ENCODE measurements at regions not wholly inside any gene's neighbourhood (a gene's known extent, or its start where the extent isn't known, plus 50 kb on each side); places are given as distances from the start of the nearest gene placed in this dataset.

DNA sequence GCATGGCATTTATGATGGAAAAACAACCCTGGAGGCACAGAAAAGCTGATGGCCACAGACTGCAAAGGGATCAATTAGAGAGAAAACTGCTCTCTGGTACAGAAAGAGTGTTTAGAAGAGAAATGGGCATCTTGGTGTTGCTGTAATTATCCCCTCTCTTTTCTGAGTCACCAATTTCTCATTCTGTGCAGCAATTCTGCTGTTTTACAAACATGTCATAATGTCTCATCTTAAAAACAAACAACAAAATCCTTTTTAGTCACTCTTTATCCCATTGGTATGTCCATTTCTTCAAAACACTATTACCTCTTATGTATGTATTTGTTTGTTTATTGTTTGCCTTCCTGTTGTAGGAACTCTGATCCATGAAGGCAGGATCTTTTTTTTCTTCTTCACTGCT, 73.9 kb upstream of the HK2 start:
- Histone ChIP-seq H3K4me3 (no peak overlapping the region), H3K36me3 (no peaks in the 10 kb centered on the region), H3K9me3 (peaks cover 17% of the 10 kb centered on the region), H3K4me1 (peaks cover 13% of the 10 kb centered on the region), H3K27ac (no peak overlapping the region), H3K27me3 (ENCODE audit: low read depth) (no peaks in the 10 kb centered on the region)
- intact Hi-C loops (cut with DNase I), result no loop called here
- TF ChIP-seq, protein P1, sequence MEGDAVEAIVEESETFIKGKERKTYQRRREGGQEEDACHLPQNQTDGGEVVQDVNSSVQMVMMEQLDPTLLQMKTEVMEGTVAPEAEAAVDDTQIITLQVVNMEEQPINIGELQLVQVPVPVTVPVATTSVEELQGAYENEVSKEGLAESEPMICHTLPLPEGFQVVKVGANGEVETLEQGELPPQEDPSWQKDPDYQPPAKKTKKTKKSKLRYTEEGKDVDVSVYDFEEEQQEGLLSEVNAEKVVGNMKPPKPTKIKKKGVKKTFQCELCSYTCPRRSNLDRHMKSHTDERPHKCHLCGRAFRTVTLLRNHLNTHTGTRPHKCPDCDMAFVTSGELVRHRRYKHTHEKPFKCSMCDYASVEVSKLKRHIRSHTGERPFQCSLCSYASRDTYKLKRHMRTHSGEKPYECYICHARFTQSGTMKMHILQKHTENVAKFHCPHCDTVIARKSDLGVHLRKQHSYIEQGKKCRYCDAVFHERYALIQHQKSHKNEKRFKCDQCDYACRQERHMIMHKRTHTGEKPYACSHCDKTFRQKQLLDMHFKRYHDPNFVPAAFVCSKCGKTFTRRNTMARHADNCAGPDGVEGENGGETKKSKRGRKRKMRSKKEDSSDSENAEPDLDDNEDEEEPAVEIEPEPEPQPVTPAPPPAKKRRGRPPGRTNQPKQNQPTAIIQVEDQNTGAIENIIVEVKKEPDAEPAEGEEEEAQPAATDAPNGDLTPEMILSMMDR (IDR thresholded peaks at IDR 0.05), result no peak
- DNase-seq (no peak), ATAC-seq (no peak)

DNA sequence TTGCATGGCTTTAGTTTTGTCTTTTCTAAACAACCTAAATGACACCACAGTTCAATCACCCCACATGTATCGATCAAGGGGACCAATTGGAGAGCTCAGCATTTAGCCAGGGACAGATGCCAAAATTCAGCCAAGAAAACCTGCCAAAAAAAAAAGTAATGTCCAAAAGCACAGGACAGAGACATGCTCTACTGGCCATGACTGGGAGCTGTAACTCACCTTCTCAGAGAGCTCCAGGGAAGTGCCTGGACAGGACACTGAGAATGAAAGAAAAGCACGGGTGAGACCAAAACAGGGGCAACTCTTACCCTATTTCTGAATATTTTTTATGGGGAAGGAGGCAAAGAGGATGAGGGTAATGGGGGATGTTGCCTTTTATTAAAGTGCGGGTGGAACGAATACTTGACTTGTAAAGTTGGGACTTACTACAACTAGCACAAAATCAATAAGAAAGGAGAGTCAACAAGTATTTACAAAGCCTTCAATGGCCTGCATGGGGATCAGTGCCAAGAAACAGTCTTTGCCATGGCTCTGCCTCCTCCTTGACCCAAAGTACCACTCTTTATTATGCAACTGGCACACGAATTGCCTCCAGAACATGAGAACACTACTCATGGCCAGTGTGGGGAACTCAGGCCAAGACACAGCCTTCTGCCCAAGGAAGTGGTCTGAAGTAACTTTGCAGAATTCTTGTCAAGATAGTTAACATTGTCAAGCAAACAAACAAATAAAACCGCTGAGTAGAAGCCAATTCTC, 72.9 kb upstream of the HK2 start:
- H3K4me1 ChIP-seq, result peaks cover 20% of the 10 kb centered on the region
- H3K36me3 ChIP-seq, result no peaks in the 10 kb centered on the region
- H3K27me3 ChIP-seq (ENCODE audit: low read depth), result no peaks in the 10 kb centered on the region
- no peak overlapping the region for H3K4me3 ChIP-seq
- intact Hi-C loops (cut with DNase I), result no loop called here
- peaks cover 11% of the 10 kb centered on the region for H3K9me3 ChIP-seq
- H3K27ac ChIP-seq, result no peak overlapping the region
- ATAC-seq (peak; percentile 94 to 98), DNase-seq (peak; percentile 68)
- TF ChIP-seq, protein P1 (IDR thresholded peaks at IDR 0.05), result no peak

DNA sequence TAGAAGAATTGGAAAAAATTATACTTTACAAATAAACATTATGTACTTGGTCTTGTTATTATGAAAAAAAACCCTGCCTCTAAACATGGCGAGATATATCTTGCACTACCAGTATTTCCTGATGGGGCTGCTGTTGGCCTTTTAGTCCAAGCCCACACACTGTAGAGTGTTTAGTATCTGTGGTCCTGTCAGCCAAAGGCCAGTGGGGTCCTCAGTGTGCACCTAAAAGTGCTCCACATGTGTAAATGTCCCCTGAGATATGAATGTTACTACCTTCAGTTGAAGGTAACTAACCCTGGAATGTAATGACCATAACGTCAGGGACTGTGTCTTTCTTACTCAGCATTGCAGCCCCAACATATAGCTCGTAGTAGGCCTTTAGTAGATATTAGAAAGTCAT, 71.1 kb upstream of the HK2 start:
- Histone ChIP-seq H3K4me3 (no peak overlapping the region), H3K27ac (no peak overlapping the region), H3K9me3 (no peaks in the 10 kb centered on the region), H3K4me1 (peaks cover 20% of the 10 kb centered on the region), H3K36me3 (no peaks in the 10 kb centered on the region), H3K27me3 (ENCODE audit: low read depth) (no peaks in the 10 kb centered on the region)
- ATAC-seq, result no peak
- TF ChIP-seq, protein P1 (IDR thresholded peaks at IDR 0.05), result peak; percentile 8
- intact Hi-C loops (cut with DNase I), result no loop called here
- DNase-seq, result no peak

DNA sequence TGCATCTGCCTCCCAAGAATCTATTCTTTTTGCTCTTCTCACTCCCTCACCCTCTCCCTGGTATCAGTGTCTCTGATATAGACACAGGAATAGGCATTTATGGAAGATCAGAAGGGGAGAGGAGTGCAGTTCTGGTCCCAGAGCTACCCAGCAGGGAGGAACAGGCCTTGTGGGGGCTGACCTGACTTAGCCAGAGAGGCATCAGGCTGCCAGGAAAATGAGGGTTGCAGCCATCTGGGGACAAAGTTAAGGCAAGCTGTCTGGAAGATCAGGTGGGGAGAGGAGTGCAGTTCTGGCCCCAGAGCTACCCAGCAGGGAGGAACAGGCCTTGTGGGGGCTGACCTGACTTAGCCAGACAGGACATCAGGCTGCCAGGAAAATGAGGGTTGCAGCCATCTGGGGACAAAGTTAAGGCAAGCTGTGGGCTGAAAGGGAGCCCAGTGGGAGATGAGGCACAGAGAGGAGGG, 69.9 kb upstream of the HK2 start:
- ATAC-seq (no peak), DNase-seq (no peak)
- H3K4me1 ChIP-seq, result peaks cover 28% of the 10 kb centered on the region
- no peak overlapping the region for H3K4me3 ChIP-seq
- intact Hi-C loops (cut with DNase I), result no loop called here
- H3K27ac ChIP-seq, result no peak overlapping the region
- no peaks in the 10 kb centered on the region for H3K27me3 ChIP-seq (ENCODE audit: low read depth)
- H3K9me3 ChIP-seq, result no peaks in the 10 kb centered on the region
- TF ChIP-seq, protein P1 (IDR thresholded peaks at IDR 0.05), result no peak
- no peaks in the 10 kb centered on the region for H3K36me3 ChIP-seq

DNA sequence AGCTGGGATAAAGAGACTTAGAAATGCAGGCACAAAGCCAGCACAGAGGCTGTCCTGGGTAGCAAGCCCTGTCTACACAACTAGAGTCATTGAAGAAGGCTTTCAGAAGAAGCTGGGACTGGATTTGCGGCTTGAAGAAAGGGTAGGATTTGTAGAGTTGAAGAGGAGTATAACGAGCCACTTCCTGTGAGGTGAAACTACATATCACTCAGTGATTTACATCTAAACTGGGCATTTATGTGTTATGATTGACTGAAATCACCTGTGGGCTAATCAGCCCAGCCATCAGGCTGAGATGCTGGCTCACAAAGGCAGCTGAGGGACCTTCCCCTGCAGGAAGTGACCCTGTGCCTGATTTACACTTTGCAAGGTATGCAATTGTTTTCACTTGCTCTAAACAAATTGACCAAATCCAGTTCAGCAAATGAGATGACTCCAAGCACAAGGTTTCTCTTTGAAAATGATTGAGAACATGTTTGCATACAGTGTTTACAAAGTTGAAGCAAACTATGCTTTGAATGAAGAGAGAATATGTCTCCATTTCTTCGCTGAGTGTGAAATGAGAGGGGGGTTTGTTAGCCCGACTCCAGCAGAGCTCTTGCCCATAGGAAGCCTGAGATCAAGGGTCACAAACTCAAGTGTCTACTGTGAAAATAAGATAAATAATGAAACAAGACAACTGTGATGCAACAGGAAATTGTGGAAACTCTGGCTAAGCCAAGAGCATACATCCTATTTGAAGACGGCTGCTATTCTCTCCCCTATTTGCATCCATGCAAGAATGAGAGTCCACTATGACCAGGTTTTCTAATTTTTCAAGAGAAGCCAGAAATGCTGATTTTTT, 69.3 kb upstream of the HK2 start:
- H3K4me3 ChIP-seq, result no peak overlapping the region
- H3K4me1 ChIP-seq, result peaks cover 28% of the 10 kb centered on the region
- ATAC-seq (no peak), DNase-seq (no peak)
- no peaks in the 10 kb centered on the region for H3K27me3 ChIP-seq (ENCODE audit: low read depth)
- no peaks in the 10 kb centered on the region for H3K9me3 ChIP-seq
- TF ChIP-seq, protein P1 (IDR thresholded peaks at IDR 0.05), result no peak
- H3K27ac ChIP-seq, result no peak overlapping the region
- intact Hi-C loops (cut with DNase I), result no loop called here
- H3K36me3 ChIP-seq, result no peaks in the 10 kb centered on the region
